ENCODE measurements at regions not wholly inside any gene's neighbourhood (a gene's known extent, or its start where the extent isn't known, plus 50 kb on each side); places are given as distances from the start of the nearest gene placed in this dataset.
"Not testable (repeated sequence)": the region's sequence is repeated elsewhere in the genome, so short reads cannot be mapped to it uniquely, and the experiment has no call there.

DNA sequence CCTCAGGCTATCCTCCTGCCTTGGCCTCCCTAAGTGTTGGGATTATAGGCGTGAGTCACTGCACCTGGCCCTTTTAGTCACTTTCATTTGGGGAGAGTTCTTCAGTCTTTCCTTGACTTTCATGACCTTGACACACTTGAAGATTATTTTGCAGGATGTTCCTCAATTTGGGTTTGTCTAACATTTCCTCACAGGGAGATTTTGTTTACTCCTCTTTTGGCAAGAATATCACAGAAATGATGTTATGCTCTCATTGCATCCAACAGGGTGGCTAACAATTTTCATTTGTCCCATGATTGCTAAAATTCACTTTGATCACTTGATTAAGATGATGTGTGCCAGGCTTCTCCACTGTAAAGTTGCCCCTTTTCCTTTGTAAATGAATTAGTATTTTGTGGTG lies 164.0 kb downstream of the ADSS2 start:
- no peak for TF ChIP-seq ZNF274 (IDR thresholded peaks at IDR 0.05; ENCODE audit: low read depth, low read length)

DNA sequence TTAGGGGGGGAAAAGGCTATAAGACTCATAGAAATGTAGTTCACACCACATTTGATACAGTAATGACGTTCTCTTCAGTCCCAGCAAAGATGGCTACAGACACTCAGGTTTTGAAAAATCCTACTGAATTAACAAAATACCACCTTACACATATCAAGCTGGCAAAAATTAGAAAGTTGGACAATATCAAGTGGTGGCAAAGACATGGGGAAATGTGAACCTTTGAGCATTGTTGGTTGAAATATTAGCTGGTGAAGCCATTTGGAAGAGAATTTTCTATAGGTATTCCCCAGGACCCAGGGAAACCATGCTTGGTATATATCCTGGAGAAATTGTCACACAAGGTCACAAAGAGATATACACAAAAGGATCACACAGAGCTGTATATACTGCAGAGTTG lies 163.0 kb downstream of the ADSS2 start:
- H3K4me3 ChIP-seq (ENCODE audit: low read length), result no peak overlapping the region
- TF ChIP-seq ZNF274 (IDR thresholded peaks at IDR 0.05; ENCODE audit: low read depth, low read length), result no peak

More for the DNA sequence above, 164.0 kb downstream of the ADSS2 start:
- no peak overlapping the region for H3K4me3 ChIP-seq (ENCODE audit: low read length)

DNA sequence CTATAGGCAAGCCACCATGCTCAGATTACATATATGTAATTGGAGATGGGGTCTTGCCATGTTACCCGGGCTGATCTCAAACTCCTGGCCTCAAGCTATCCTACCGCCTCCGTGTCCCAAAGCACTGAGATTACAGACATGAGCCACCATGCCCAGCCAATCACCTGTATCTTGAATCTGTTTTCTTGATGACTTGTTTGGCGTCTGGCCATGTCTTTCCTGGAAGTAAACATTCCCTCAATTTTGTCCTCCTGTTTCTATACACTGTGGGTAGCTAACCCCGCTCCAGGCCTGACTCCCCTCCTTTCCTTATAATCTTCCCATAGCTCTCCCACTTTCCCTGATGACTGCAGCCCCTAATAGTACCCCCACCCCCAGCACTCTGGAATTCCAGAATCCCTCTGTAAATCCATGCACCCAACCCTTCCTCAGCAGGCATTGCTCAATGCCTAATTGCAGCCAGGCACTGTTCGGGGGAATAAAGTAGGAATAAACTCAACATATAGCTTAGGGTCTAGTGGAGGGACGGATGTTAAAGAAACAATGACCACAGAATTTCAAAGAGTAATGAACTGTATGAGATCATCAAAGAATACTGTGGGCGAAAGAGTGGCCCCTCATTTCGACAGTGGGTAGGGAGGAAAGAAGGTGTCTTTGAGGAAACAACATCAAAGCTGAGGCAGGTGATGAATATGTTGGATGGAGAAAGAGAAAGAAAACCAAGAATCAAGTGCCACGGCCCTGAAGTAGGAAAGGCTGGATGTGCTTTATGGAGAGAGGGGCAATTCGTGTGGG lies 161.5 kb downstream of the ADSS2 start:
- TF ChIP-seq ZNF274 (IDR thresholded peaks at IDR 0.05; ENCODE audit: low read depth, low read length), result no peak
- H3K4me3 ChIP-seq (ENCODE audit: low read length), result no peak overlapping the region

DNA sequence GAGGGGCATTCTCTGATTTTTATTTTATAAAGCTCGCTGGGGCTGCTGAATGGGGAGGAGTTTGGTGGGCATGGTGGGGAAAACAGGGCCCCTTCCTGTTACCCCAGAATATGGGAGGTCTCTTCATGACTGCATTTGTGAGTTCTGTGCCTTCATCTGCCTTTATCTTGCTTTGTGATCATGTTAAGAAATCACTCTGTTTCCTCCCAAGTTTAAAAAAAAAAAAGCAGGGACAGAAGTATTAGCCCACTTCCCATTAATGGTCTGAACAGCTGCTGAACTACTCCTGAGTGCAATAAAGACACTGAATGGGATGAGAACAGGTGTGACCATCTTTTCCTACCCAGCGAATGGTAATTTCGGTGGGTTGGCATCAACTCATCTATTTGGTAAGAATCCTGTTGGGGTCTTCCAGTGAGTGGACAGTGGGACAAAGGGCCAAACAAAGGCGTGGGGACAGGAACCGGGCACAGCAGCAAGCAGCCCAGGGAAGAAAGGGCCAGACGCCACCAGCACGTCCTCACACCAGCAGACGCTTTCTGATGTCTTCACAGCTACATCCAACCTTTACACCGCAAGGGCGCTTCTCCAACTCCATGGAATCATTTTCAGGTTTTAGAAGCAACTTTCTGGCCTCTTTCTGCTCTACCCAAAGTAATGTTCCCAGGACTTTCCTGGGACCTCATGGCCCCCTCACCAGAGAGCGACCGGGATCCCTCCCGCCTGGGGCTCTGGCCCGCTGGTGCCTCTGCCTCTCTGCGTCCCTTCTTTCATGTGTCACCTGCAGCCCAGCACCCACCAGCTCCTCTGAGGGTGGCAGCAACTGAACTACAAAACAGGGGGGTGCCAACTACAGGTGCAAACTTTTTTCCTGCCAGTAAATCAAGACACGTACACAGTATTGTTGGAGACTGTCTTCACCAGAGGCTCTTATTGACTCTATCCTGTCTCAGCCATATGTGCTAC lies 160.2 kb downstream of the ADSS2 start:
- H3K4me3 ChIP-seq (ENCODE audit: low read length), result no peak overlapping the region
- no peak for TF ChIP-seq ZNF274 (IDR thresholded peaks at IDR 0.05; ENCODE audit: low read depth, low read length)

DNA sequence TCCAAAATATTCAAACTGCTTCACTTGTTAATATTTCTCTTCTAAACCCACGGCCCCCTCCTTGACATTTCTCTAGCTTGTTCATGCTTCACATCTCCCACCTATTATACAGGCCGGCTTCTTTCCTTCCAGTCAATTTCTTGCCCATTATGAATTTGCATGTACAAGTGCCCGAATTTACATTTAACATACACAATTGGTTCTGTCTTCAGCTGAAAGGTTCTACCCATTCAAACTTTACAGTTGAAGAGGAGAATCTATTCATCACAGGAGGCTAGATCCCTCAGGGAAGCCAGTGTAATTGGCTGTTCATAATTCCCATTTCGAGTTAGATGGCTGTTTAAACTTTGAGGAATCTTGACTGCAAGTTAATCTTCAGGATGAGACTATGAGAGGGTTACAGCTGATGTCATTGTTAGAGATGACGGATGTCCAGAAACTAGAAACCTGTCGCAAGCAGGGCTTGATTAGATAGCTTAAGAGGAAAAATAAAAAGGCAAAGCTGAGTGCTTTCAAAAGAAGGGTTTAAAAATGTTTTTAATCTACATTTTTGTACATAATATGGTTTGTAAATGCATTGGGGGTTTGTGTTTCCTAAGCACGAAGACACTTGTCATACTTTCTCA lies 157.0 kb downstream of the ADSS2 start:
- no peak for TF ChIP-seq ZNF274 (IDR thresholded peaks at IDR 0.05; ENCODE audit: low read depth, low read length)

DNA sequence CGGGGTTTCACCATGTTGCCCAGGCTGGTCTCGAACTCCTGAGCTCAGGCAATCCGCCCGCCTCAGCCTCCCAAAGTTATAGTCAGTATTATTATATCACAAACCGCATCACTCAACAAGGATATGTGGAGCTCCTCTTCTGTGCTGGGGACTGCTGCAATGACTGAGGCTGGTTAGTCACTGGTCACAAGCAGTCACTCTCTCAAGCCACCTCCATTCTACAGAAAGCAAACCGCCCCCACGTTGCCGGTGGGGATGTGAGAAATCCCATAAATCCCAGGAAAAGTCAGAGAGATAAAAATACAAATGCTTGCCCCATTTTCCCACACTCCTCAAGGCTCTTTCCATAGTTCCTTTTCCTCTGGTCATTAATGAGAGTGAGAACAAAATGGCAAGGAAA lies 155.7 kb downstream of the ADSS2 start:
- H3K4me3 ChIP-seq (ENCODE audit: low read length), result no peak overlapping the region
- no peak for TF ChIP-seq ZNF274 (IDR thresholded peaks at IDR 0.05; ENCODE audit: low read depth, low read length)

More for the DNA sequence above, 157.0 kb downstream of the ADSS2 start:
- H3K4me3 ChIP-seq (ENCODE audit: low read length), result no peak overlapping the region

DNA sequence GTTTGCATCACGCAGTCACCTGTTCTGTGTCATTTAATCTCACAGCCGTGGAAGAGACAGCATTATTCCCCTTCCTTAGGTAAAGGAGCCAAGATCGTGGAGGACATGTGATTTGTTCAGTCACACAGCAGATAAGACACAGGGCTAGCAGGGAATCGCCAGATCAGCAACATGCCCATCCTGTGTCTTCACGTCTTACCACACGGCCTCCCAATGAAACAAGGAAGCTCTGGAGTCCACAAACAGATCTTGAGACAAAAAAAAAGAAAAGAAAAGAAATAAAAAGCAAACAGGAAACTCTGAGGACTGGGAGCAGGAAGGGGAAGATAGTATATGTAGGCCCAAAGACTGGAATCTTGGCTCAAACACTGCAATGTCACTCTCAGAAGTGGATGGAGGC lies 155.3 kb downstream of the ADSS2 start:
- no peak overlapping the region for H3K4me3 ChIP-seq (ENCODE audit: low read length)
- TF ChIP-seq ZNF274 (IDR thresholded peaks at IDR 0.05; ENCODE audit: low read depth, low read length), result no peak

DNA sequence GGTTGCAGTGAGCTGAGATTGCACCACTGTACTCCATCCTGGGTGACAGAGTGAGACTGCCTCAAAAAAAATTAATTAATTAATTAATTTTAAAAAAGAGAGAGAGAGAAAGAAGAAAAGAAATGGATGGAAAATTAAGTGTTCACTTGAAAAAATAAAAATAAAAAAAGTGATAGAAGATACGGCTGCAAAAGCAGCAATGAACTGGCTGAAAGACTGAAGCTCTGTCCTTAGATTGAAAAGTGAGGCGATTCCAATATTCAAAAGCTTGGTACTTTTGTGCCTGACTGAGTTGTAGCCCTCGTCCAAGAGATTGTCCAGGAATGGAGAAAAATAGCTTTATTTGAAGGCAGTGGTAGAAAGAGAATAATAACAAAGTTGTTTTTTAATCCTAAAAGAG lies 154.6 kb downstream of the ADSS2 start:
- no peak overlapping the region for H3K4me3 ChIP-seq (ENCODE audit: low read length)
- TF ChIP-seq ZNF274 (IDR thresholded peaks at IDR 0.05; ENCODE audit: low read depth, low read length), result no peak

DNA sequence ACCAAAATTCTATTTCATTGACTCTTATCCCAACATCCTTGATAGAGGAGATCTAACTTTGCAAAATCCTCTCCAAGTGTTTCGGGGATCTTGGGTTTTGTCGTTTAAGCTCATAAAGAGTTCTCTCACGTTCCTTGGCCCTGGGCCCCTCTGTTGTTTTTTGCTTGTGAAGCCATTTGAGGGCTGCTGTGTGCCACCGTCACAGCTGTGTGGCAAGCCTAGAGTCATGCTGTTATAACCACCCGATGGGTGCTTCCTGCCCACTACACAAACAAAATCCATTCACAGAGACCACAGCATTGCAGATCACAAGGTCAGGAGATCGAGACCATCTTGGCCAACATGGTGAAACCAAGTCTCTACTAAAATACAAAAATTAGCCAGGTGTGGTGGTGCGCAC lies 154.1 kb downstream of the ADSS2 start:
- TF ChIP-seq ZNF274 (IDR thresholded peaks at IDR 0.05; ENCODE audit: low read depth, low read length), result no peak
- H3K4me3 ChIP-seq (ENCODE audit: low read length), result no peak overlapping the region

DNA sequence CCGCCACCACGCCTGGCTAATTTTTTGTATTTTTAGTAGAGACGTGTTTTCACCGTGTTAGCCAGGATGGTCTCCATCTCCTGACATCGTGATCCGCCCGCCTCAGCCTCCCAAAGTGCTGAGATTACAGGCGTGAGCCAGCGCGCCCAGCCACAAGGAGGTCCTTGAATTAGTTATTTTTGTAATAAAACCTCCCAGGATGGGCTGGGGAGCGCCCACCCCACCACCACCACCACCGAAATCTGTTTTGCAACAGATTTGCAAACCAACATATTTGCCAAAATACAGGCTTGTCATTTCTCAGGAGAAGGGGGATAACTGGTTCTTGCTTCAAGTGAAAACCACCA lies 151.7 kb downstream of the ADSS2 start:
- not testable (repeated sequence) for H3K4me3 ChIP-seq (ENCODE audit: low read length)

DNA sequence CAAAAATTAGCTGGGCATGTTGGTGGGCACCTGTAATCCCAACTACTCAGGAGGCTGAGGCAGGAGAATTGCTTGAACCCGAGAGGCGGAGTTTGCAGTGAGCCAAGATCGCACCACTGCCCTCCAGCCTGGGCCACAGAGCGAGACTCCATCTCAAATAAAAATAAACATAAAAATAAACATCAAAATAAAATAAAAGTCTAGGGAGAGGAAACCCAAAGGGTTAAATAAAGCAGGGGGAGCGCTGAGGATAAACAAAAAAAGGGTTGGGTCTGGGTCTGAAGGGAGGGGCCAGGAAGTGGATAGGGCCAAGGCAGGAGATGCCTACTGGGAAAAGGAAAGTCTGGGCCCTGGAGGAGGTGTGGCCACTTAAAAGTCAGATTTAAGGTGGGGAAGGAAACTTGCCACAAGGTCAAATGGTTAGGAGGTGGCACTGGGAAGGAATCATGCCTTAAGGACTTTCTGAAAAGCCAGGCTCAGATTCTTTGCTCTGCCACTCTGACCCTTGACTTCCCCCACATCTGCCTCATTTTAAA lies 150.0 kb downstream of the ADSS2 start:
- no peak for TF ChIP-seq ZNF274 (IDR thresholded peaks at IDR 0.05; ENCODE audit: low read depth, low read length)
- H3K4me3 ChIP-seq (ENCODE audit: low read length), result no peak overlapping the region

DNA sequence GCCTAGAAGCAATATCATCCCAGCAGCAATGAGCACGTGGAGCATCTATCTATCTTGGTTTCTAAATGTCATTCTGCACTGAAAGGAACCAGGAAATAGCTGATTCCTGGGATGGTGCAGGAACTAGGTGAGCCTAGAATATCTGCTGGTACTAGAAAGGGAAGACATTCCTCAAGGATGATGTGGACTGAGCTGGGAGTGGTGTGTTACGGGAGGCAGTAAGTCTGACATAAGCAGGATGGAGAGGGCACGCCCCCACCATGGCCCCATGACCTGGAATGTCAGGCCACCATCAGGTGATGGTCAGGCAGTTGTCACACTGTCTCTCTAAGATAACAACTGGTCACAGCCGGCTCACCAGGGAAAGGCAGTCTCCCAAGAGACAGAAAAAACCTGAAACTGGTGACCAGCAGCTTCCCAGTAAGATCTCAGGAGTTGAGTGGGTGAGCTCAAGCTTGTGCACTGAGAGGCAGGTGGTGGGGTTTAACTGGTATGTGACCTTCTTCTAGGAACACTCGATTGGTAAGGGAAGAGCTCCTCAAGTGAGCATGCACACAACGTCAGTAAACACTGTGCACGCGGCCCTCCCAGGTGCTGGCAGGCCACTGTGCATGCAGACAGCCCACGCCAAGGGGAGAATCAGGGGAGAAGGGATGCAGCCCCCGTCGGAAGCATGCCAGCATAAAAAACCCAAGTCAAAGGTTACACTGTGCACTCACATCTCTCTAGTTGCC lies 148.7 kb downstream of the ADSS2 start:
- no peak overlapping the region for H3K4me3 ChIP-seq (ENCODE audit: low read length)
- TF ChIP-seq ZNF274 (IDR thresholded peaks at IDR 0.05; ENCODE audit: low read depth, low read length), result no peak

DNA sequence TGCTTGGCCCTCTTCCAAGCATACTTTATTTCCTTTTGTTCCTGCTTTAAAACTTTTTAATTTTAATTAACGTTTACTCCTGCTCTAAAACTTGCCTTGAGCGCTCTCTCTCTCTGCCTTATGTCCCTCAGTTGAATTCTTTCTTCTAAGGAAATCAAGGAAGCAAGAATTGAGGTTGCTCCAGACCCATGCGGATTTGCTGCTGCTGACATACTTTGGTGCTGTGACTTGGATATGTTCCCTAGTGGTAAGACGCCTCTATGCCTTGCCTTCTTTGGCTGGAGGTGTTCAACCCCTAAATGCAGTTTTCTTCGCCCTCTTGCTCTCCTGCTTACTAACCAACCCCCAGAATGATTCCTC lies 148.1 kb downstream of the ADSS2 start:
- H3K4me3 ChIP-seq (ENCODE audit: low read length), result no peak overlapping the region
- no peak for TF ChIP-seq ZNF274 (IDR thresholded peaks at IDR 0.05; ENCODE audit: low read depth, low read length)

DNA sequence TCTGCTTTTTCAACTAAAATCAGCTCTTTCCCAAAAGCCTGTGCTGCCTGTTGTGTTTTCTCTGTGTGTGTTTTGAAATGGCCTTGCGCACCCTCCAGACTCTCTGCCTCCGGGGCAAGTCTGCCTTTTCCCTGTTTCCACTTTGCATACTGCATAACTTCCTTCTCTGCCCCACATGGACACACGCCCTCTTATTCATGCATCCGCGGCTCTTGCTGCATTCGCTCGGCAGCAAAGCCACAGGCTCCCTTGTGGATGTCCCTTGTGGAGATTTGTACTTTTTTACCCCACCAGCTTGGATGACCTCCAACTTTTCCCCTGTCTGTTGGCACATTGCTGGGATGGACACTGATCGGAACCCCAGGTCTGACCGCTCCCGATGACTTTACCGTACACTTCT lies 147.6 kb downstream of the ADSS2 start:
- no peak overlapping the region for H3K4me3 ChIP-seq (ENCODE audit: low read length)
- TF ChIP-seq ZNF274 (IDR thresholded peaks at IDR 0.05; ENCODE audit: low read depth, low read length), result no peak
